Transverse colon (tissue), 4 donors: ENCODE measurements at regions not wholly inside any gene's neighbourhood (a gene's known extent, or its start where the extent isn't known, plus 50 kb on each side); places are given as distances from the start of the nearest gene placed in this dataset.

Source experiments
- DNase-seq: peaks from one replicate; pipeline ENCODE4 v3.0.0-alpha.2; 2019
- H3K27ac ChIP-seq, 4 donors: fragments of 200-600 bp; sonication (generic); 2 replicates each; pipeline ENCODE4 v1.5.1; 2016 to 2018; ENCODE audit warnings: inconsistent platforms in 4 of 4
- H3K27me3 ChIP-seq: fragments of 200-600 bp; sonication (generic); 2 replicates; pipeline ENCODE4 v1.5.1; 2017; ENCODE audit warnings: inconsistent platforms
- H3K36me3 ChIP-seq, 4 donors: fragments of 200-600 bp; sonication (generic); 2 replicates each; pipeline ENCODE4 v1.5.1; 2017 to 2019; ENCODE audit warnings: inconsistent platforms in 4 of 4
- H3K4me1 ChIP-seq, 4 donors: fragments of 200-600 bp; sonication (generic); 2 replicates each; pipeline ENCODE4 v1.5.1; 2017 to 2020; ENCODE audit warnings: inconsistent platforms in 4 of 4
- H3K4me3 ChIP-seq, 4 donors: fragments of 200-600 bp; sonication (generic); 1 replicate in 1 of 4; 2 replicates in 3 of 4; pipeline versions ENCODE4 v1.5.1 to v1.6.1; 2017 to 2019; ENCODE audit warnings: inconsistent platforms in 4 of 4
- H3K9me3 ChIP-seq, 2 donors: fragments of 200-600 bp; sonication (generic); 2 replicates each; pipeline ENCODE4 v1.5.1; 2017 to 2019; ENCODE audit warnings: inconsistent platforms in 2 of 2
- CTCF ChIP-seq, 5 experiments: fragments of 200-600 bp in 3 of 5; fragments of 450-650 bp in 2 of 5; sonication (generic) in 3 of 5; IDR thresholded peaks; 1 replicate in 2 of 5; 2 replicates in 3 of 5; pipeline ENCODE4 v1.5.1; 2016 to 2017; ENCODE audit warnings: antibody characterized with exemption in 5 of 5, inconsistent platforms in 3 of 5, mild to moderate bottlenecking in 2 of 5, moderate library complexity in 1 of 5
- EP300 ChIP-seq: sonication (generic); formaldehyde crosslinking; IDR thresholded peaks from one replicate; pipeline ENCODE4 v1.6.1; 2017; ENCODE audit warnings: antibody characterized with exemption, low read depth
- POLR2A ChIP-seq: fragments of 450-650 bp; IDR thresholded peaks from one replicate; pipeline ENCODE4 v1.6.1; 2016; ENCODE audit warnings: antibody characterized with exemption, mild to moderate bottlenecking, moderate library complexity
- POLR2AphosphoS5 ChIP-seq, 3 donors: sonication (generic); formaldehyde crosslinking; IDR thresholded peaks; one replicate each; pipeline ENCODE4 v1.6.1; 2016; ENCODE audit warnings: antibody characterized with exemption in 3 of 3
- WGBS, 2 donors: methylation state at CpG; one replicate each; pipeline ENCODE4 v1.1.5; 2018; ENCODE audit warnings: low coverage in 1 of 2; 5-methylcytosine and 5-hydroxymethylcytosine counted together
- in situ Hi-C, 4 donors: fragments of 200-750 bp; cut with MboI; loops; one replicate each; pipeline versions ENCODE4 v1.15.0 to v1.15.1; 2017; ENCODE audit warnings: low sequenced_read_pairs in 3 of 4, low pct_ligation_motif_present in 1 of 4, low pct_unique_long_range_greater_than_20kb in 1 of 4
- intact Hi-C: fragments of 100-400 bp; cut with DNase I; formaldehyde crosslinking; loops from one replicate; pipeline ENCODE4 v1.15.1; 2023; ENCODE audit warnings: low total_unique reads

GRCh38 chr12:92495108-92495507 is 207.7 kb upstream of the PLEKHG7 start:
- Histone ChIP-seq H3K27ac (no peak overlapping the region), H3K9me3 (no peaks in the 10 kb centered on the region), H3K27me3 (no peaks in the 10 kb centered on the region), H3K4me1 (no peaks in the 10 kb centered on the region), H3K36me3 (no peaks in the 10 kb centered on the region), H3K4me3 (no peak overlapping the region)
- no peak for DNase-seq
- intact Hi-C loops (no loop called here), in situ Hi-C loops (loop anchor here in 1 of 4 donors (10.0 kb wide), 1 partner anchor 130 kb away; no protein-coding TSS in a partner anchor)
- no peak for TF ChIP-seq CTCF (IDR thresholded peaks at IDR 0.05)
- TF ChIP-seq POLR2A = no peak
- TF ChIP-seq POLR2AphosphoS5 (IDR thresholded peaks at IDR 0.05) = no peak
- TF ChIP-seq EP300 = no peak

GRCh38 chr12:92493816-92494215 is 209.0 kb upstream of the PLEKHG7 start:
- no peak for TF ChIP-seq POLR2A
- no peak for TF ChIP-seq POLR2AphosphoS5 (IDR thresholded peaks at IDR 0.05)
- no peak for TF ChIP-seq EP300
- no peak for TF ChIP-seq CTCF (IDR thresholded peaks at IDR 0.05)
- H3K4me3 ChIP-seq = no peak overlapping the region
- no peak overlapping the region for H3K27ac ChIP-seq
- intact Hi-C loops = no loop called here
- in situ Hi-C loops = loop anchor here in 1 of 4 donors (10.0 kb wide), 1 partner anchor 129 kb away; no protein-coding TSS in a partner anchor
- no peaks in the 10 kb centered on the region for H3K36me3 ChIP-seq
- no peak for DNase-seq
- no peaks in the 10 kb centered on the region for H3K9me3 ChIP-seq
- H3K27me3 ChIP-seq = no peaks in the 10 kb centered on the region
- no peaks in the 10 kb centered on the region for H3K4me1 ChIP-seq

GRCh38 chr12:92492995-92493394 is 209.8 kb upstream of the PLEKHG7 start:
- Histone ChIP-seq H3K4me3 (no peak overlapping the region), H3K27ac (no peak overlapping the region), H3K27me3 (no peaks in the 10 kb centered on the region), H3K4me1 (no peaks in the 10 kb centered on the region), H3K9me3 (no peaks in the 10 kb centered on the region), H3K36me3 (no peaks in the 10 kb centered on the region)
- WGBS, 2 donors = 97 to 100% methylated on average over 1 to 2 of the region's 2 CpGs
- in situ Hi-C loops = loop anchor here in 1 of 4 donors (10.0 kb wide), 1 partner anchor 128 kb away; no protein-coding TSS in a partner anchor
- intact Hi-C loops = no loop called here
- DNase-seq = no peak
- TF ChIP-seq POLR2AphosphoS5 (IDR thresholded peaks at IDR 0.05) (no peak), EP300 (no peak), POLR2A (no peak), CTCF (IDR thresholded peaks at IDR 0.05) (no peak)

- no peaks in the 10 kb centered on the region for H3K36me3 ChIP-seq
- no peaks in the 10 kb centered on the region for H3K9me3 ChIP-seq
- no peak overlapping the region for H3K27ac ChIP-seq
- no peak for TF ChIP-seq POLR2A
- TF ChIP-seq POLR2AphosphoS5 (IDR thresholded peaks at IDR 0.05) = no peak
- TF ChIP-seq CTCF (IDR thresholded peaks at IDR 0.05) = no peak
- TF ChIP-seq EP300 = no peak
- no peaks in the 10 kb centered on the region for H3K27me3 ChIP-seq
- no peak overlapping the region for H3K4me3 ChIP-seq
- intact Hi-C loops (no loop called here), in situ Hi-C loops (loop anchor here in 1 of 4 donors (10.0 kb wide), 1 partner anchor 127 kb away; no protein-coding TSS in a partner anchor)
- DNase-seq = no peak
- no peaks in the 10 kb centered on the region for H3K4me1 ChIP-seq
Observed at GRCh38 chr12:92492291-92492690, 210.5 kb upstream of the PLEKHG7 start.
